ENCODE measurements at regions not wholly inside any gene's neighbourhood (a gene's known extent, or its start where the extent isn't known, plus 50 kb on each side); places are given as distances from the start of the nearest gene placed in this dataset.

- Histone ChIP-seq H3K4me3 (ENCODE audit: low read depth, low read length, poor library complexity, severe bottlenecking) (no peak overlapping the region), H3K9me3 (ENCODE audit: low read length) (no peaks in the 10 kb centered on the region), H2AFZ (ENCODE audit: low read length) (no peak overlapping the region), H3K4me1 (ENCODE audit: insufficient read depth, low read length, severe bottlenecking) (no peaks in the 10 kb centered on the region), H3K79me2 (ENCODE audit: insufficient read depth, low read length) (no peaks in the 10 kb centered on the region), H3K9me2 (ENCODE audit: low read depth, low read length) (no peaks in the 10 kb centered on the region), H3F3A (ENCODE audit: insufficient read depth, low read length) (no peaks in the 10 kb centered on the region), H3K36me3 (ENCODE audit: insufficient read depth, low read length) (no peaks in the 10 kb centered on the region), H3K9ac (ENCODE audit: low read length) (no peak overlapping the region), H4K20me1 (ENCODE audit: insufficient read depth, low read length) (no peaks in the 10 kb centered on the region), H3K4me2 (ENCODE audit: low read length) (no peak overlapping the region), H3K27ac (ENCODE audit: low read depth, low read length, poor library complexity, severe bottlenecking) (no peak overlapping the region), H3K27me3 (ENCODE audit: insufficient read depth, low read length) (no peaks in the 10 kb centered on the region)
- no peak for TF ChIP-seq CTCF (IDR thresholded peaks at IDR 0.05; ENCODE audit: low read length)
- TF ChIP-seq EZH2 (IDR thresholded peaks at IDR 0.05; ENCODE audit: borderline replicate concordance, low read length) = no peak
Measured at GRCh38 chrX:14354521-14354920, 174.8 kb upstream of the GLRA2 start.

- Histone ChIP-seq H4K20me1 (ENCODE audit: insufficient read depth, low read length) (no peaks in the 10 kb centered on the region), H3K9ac (ENCODE audit: low read length) (no peak overlapping the region), H3K27ac (ENCODE audit: low read depth, low read length, poor library complexity, severe bottlenecking) (no peak overlapping the region), H3K4me3 (ENCODE audit: low read depth, low read length, poor library complexity, severe bottlenecking) (no peak overlapping the region), H3K27me3 (ENCODE audit: insufficient read depth, low read length) (no peaks in the 10 kb centered on the region), H3K36me3 (ENCODE audit: insufficient read depth, low read length) (no peaks in the 10 kb centered on the region), H3K79me2 (ENCODE audit: insufficient read depth, low read length) (no peaks in the 10 kb centered on the region), H2AFZ (ENCODE audit: low read length) (no peak overlapping the region), H3K9me3 (ENCODE audit: low read length) (no peaks in the 10 kb centered on the region), H3F3A (ENCODE audit: insufficient read depth, low read length) (no peaks in the 10 kb centered on the region), H3K9me2 (ENCODE audit: low read depth, low read length) (no peaks in the 10 kb centered on the region), H3K4me2 (ENCODE audit: low read length) (no peak overlapping the region), H3K4me1 (ENCODE audit: insufficient read depth, low read length, severe bottlenecking) (no peaks in the 10 kb centered on the region)
- TF ChIP-seq EZH2 (IDR thresholded peaks at IDR 0.05; ENCODE audit: borderline replicate concordance, low read length) (no peak), CTCF (IDR thresholded peaks at IDR 0.05; ENCODE audit: low read length) (no peak)
Measured at GRCh38 chrX:14352511-14352910, 176.8 kb upstream of the GLRA2 start.

- no peak overlapping the region for H3K4me2 ChIP-seq (ENCODE audit: low read length)
- no peaks in the 10 kb centered on the region for H3K9me2 ChIP-seq (ENCODE audit: low read depth, low read length)
- H3K4me3 ChIP-seq (ENCODE audit: low read depth, low read length, poor library complexity, severe bottlenecking) = no peak overlapping the region
- H4K20me1 ChIP-seq (ENCODE audit: insufficient read depth, low read length) = no peaks in the 10 kb centered on the region
- H3K27me3 ChIP-seq (ENCODE audit: insufficient read depth, low read length) = no peaks in the 10 kb centered on the region
- H3F3A ChIP-seq (ENCODE audit: insufficient read depth, low read length) = no peaks in the 10 kb centered on the region
- H3K9me3 ChIP-seq (ENCODE audit: low read length) = no peaks in the 10 kb centered on the region
- no peak overlapping the region for H2AFZ ChIP-seq (ENCODE audit: low read length)
- no peak overlapping the region for H3K9ac ChIP-seq (ENCODE audit: low read length)
- TF ChIP-seq CTCF (IDR thresholded peaks at IDR 0.05; ENCODE audit: low read length) (no peak), EZH2 (IDR thresholded peaks at IDR 0.05; ENCODE audit: borderline replicate concordance, low read length) (no peak)
- no peaks in the 10 kb centered on the region for H3K4me1 ChIP-seq (ENCODE audit: insufficient read depth, low read length, severe bottlenecking)
- no peak overlapping the region for H3K27ac ChIP-seq (ENCODE audit: low read depth, low read length, poor library complexity, severe bottlenecking)
- H3K36me3 ChIP-seq (ENCODE audit: insufficient read depth, low read length) = no peaks in the 10 kb centered on the region
- no peaks in the 10 kb centered on the region for H3K79me2 ChIP-seq (ENCODE audit: insufficient read depth, low read length)
Measured at GRCh38 chrX:14351611-14352303, 177.6 kb upstream of the GLRA2 start.
